Astrocyte of the hippocampus (primary cell): ENCODE measurements at regions not wholly inside any gene's neighbourhood (a gene's known extent, or its start where the extent isn't known, plus 50 kb on each side); places are given as distances from the start of the nearest gene placed in this dataset.
"Not testable (repeated sequence)": the region's sequence is repeated elsewhere in the genome, so short reads cannot be mapped to it uniquely, and the experiment has no call there.

Experiments
- DNase-seq: peaks from one replicate; pipeline ENCODE4 v3.0.0; 2011; ENCODE audit warnings: low read depth, low spot score

DNA sequence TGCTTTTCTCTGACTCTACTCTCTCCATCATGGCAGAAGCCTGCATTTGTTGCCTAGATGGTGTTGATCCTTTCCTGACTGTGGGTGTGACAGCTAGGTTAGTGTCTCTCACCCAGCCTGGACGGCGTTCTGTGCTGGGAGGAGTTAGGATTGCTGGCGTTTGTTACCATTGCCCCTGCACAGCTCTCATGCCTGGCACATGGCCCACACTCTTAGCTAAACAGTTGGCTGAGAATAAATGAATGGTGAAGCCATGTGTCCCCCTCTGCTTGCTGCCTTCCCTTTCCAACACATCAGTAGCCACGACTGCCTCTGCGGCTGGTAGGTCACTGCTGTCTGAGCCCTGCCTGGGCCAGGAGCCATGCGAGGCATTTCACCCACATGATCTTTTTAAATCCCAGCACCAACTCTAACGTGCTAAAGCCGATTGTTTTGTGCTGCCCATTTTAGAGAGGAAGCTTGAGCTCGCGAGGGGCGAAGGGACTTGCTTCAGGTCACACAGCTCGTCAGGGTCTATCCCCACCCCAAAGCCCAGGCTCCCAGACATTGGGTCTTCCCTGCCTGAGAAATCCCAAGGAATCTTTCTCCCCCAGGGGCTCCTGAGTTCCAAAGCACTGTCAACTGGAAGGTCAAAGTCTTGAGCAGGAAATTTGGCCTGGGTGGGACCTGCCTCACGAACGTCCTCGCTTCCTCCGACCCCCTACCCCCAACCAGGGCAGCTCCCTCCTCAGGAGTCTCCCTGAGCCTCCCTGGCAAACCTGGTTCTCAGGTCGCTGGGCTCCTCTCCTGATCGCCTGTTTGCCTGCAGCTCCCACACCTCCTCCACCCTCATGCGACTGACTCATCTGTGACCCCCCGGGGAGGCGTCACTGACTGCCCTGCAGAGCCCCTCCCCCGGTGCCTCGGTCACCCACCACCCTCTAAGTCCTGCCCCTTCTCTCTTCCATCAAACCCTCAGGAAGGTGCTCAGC lies 271.7 kb upstream of the C1orf174 start:
- no peak for DNase-seq

GRCh38 chr1:4172644-4173599 lies 272.9 kb upstream of the C1orf174 start:
- no peak for DNase-seq

- DNase-seq = no peak
Observed at GRCh38 chr1:4173731-4174130, 273.7 kb upstream of the C1orf174 start.

DNA sequence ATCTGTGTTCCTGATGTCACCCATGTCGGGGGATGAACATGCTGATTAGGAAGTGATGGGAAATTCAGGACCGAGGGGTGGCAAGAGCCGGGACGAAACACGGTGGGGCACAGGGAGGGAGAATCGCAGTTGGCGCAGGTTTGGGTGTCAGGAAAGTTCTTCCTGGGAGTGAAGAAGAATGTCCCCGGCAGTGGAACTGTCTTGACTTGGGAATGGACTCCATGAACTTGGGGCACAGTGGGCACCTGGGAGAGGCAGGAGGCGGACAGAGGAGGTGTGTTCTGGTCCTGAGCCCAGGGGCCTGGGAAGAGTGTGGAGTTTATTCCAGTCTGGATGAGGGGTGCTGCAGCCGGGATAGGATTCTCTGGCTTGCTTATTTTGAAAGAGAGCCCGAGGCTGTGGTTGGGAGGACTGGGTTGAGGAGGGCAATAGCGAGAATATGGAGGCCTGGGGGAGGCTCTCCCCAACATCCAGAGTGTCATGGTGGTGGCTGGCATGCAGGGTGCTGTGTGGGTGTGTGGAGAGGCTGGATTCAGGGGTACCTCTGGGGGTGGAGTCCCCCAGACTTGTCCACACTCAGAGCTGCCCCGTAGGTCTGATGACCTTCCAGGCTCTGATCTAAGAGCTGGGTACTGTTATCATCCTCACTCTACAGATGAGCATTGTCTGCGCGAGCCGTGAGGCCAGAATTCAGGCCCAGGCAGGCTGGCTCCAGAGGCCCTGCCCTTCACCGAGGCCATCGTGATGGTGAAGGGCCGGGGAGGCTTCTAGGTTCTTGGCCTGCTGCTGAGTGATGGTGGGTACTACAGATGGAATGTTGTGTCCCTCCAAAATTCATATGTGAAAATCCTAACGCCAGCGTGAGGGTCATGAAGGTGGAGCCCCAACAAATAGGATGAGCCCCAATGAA lies 274.5 kb upstream of the C1orf174 start:
- no peak for DNase-seq

GRCh38 chr1:4175566-4176405 lies 275.7 kb upstream of the C1orf174 start:
- no peak for DNase-seq

GRCh38 chr1:4176841-4177240 lies 276.8 kb upstream of the C1orf174 start:
- DNase-seq = no peak

GRCh38 chr1:4177425-4178150 lies 277.5 kb upstream of the C1orf174 start:
- DNase-seq = no peak

DNA sequence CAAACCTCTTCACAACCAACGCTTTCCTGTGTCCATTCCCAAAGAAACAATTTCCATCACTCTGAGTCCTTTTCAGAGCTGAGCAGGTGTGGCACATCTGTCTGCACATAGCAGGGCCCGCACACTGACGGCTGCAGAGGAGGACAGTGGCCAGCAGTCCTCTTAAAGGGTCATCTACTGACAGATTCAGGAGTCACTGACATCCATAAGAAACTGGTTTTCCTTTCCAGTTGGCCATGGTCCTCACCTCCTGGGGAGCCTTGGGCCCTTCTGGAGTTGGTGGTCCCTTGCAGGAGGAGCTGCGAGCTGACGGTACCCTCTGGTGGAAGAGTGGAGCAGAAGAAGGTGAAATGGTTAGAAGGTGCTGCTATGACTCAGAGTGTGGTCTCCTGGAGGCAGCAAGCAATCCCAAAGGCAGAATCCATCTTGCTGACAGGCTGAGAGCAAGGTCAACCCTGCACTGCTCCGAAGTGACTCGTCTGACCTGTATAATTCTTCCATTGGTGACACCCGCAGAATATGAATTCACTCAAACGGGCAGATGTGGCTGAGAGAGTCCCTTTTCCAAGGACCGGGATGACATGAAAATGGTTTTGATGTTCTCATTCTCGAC lies 278.5 kb upstream of the C1orf174 start:
- DNase-seq = no peak

GRCh38 chr1:4179914-4180735 lies 280.1 kb upstream of the C1orf174 start:
- no peak for DNase-seq

- DNase-seq = not testable (repeated sequence)
Observed at GRCh38 chr1:4186486-4186885, 286.4 kb upstream of the C1orf174 start.

GRCh38 chr1:4203501-4203900 lies 303.4 kb upstream of the C1orf174 start:
- DNase-seq = no peak

DNA sequence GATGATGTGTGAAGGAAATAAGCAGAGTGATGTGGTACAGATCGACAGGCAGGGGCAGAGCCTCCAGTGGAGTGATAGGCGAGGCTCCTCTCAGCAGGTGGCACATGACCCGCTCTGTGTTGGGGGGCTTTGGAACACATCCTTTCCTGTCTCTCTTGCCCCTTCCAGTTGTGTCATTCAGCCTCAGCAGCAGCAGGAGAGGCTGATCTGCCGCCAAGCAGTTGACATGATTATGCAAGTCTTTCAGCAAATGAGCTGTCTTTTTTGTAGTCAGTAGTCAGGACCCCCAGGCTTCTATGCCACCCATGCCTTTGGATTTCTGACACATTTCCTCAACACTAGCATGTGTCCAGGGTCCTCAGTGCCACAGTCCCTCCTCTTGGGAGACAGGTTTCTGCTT lies 307.1 kb upstream of the C1orf174 start:
- no peak for DNase-seq

DNA sequence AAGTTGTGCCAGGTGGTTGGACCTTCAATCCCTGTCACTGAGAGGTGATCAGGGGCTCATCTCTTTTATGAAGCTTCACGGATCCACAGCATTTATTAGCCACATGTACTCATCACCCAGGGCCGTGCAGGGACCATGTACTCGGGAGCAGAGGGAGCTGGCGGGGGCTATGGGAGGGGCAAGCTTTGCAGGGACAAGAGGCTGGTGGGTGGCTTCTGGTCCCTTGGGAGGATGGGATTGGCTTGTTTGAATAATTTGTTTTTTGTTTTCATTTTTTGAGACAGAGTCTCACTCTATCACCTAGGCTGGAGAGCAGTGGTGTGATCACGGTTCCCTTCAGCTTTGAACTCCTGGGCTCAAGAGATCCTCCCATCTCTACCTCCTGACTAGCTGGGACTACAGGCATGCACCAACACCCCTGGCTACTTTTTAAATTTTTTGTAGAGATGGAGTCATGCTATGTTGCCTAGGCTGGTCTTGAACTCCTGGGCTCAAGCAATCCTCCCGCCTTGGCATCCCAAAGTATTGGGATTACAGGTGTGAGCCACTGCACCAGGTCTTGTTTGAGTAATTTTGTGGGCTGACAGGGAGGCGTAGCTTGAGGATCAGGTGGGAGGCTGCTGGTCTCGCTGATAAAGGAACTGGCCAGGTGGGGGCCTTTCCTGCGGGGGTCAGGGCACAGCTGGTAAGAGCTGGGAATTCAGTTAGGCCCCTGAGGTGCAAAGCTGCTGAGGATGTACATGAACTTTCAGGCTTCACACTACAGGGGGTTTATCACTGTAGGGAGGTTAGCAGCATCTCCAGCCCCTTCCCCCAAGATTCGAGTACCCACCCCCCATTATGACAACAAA lies 308.0 kb upstream of the C1orf174 start:
- DNase-seq = no peak

GRCh38 chr1:4210043-4210442 lies 310.0 kb upstream of the C1orf174 start:
- no peak for DNase-seq

GRCh38 chr1:4212796-4213195 lies 312.7 kb upstream of the C1orf174 start:
- no peak for DNase-seq

DNA sequence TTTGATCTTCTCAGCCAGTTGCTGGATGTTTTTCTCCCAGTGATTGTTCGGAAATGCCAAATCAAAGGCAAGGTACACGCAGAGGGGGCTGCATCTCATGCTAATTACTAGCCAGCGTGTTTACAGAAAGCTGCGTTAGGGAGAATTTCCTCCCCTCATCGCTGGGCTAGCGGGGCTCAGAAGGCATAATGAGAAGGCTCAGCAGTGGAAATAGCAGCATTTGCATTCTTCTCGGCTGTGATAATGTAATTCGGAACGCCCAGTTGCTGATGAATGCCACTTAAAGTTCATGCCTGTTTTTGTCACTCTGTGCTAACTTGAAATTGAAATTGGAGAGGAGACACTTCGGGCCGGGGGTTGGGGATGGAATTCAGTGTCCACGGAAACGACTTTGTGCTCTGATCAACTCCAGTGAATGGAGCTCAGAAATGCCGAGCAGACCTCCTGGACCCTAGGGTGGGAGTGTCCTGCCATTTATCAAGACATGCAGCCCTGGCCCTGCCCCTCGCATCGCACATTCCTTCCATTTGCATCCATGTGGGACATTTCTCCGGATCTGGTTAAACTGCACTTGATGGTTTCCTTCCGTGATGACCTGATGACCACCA lies 313.4 kb upstream of the C1orf174 start:
- no peak for DNase-seq

GRCh38 chr1:4214826-4215225 lies 314.8 kb upstream of the C1orf174 start:
- no peak for DNase-seq
